ENCODE measurements at regions not wholly inside any gene's neighbourhood (a gene's known extent, or its start where the extent isn't known, plus 50 kb on each side); places are given as distances from the start of the nearest gene placed in this dataset.

DNA sequence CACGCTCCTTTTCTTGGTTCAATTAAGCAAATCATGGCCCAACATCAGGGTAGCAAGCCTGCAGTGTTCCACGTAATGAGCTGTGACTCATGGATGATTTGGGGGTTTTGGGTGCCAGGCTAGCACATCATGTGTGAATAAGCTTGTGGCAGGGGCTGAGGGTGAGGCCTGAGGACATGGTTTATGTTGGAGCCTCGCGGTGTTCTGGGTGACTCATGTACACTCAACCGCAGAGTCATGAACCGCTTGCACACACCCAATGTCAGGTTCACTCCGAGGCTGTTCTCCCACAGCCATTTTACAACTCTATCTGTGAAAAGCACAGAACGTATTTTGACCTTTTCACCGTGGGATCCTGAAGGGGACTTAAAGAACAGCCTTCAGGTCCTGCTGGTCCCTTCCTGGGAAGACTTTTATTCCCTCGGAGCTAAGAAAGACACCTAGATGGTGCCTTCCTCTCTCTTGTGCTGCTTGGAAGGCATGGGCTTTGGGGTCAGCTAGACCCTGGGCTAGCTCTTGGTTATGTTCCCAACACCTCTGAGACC is 139.9 kb upstream of the ZEB2 start:
- Mint-ChIP-seq H3K27me3 (ENCODE audit: insufficient read depth, low read depth, poor library complexity) (peaks cover 3% of the 10 kb centered on the region), H3K9me3 (no peaks in the 10 kb centered on the region), H3K27ac (no peak overlapping the region), H3K4me3 (no peak overlapping the region), H3K36me3 (ENCODE audit: low read depth) (no peaks in the 10 kb centered on the region), H3K4me1 (peaks cover 8% of the 10 kb centered on the region)
- H2AFZ ChIP-seq, result no peak overlapping the region
- no peaks in the 10 kb centered on the region for H3K36me3 ChIP-seq (ENCODE audit: insufficient read depth)
- H4K20me1 ChIP-seq (replicated peaks; ENCODE audit: insufficient read depth), result no peaks in the 10 kb centered on the region
- no peak for DNase-seq (ENCODE audit: low spot score)
- H3K9me2 ChIP-seq (ENCODE audit: insufficient read depth), result no peaks in the 10 kb centered on the region
- H3K27me3 ChIP-seq (ENCODE audit: insufficient read depth), result no peaks in the 10 kb centered on the region
- no peak overlapping the region for H3K4me3 ChIP-seq
- H3K4me2 ChIP-seq, result no peak overlapping the region
- TF ChIP-seq NANOG (IDR thresholded peaks at IDR 0.05; ENCODE audit: borderline replicate concordance) (no peak), CREB1 (CRISPR knock-in tag; IDR thresholded peaks at IDR 0.05; ENCODE audit: low read depth) (no peak), ZNF331 (CRISPR knock-in tag; IDR thresholded peaks at IDR 0.05; ENCODE audit: low read depth) (no peak), POLR2AphosphoS5 (IDR thresholded peaks at IDR 0.05; ENCODE audit: low read depth) (no peak), ZNF114 (CRISPR knock-in tag; IDR thresholded peaks at IDR 0.05) (no peak), EZH2phosphoT487 (IDR thresholded peaks at IDR 0.05; ENCODE audit: unreplicated experiment) (no peak), JUNB (IDR thresholded peaks at IDR 0.05; ENCODE audit: unreplicated experiment) (no peak), STAT1 (IDR thresholded peaks at IDR 0.05; ENCODE audit: unreplicated experiment) (no peak), EZH2 (IDR thresholded peaks at IDR 0.05; ENCODE audit: low read depth, unreplicated experiment) (no peak)
- TF ChIP-seq, protein P1, sequence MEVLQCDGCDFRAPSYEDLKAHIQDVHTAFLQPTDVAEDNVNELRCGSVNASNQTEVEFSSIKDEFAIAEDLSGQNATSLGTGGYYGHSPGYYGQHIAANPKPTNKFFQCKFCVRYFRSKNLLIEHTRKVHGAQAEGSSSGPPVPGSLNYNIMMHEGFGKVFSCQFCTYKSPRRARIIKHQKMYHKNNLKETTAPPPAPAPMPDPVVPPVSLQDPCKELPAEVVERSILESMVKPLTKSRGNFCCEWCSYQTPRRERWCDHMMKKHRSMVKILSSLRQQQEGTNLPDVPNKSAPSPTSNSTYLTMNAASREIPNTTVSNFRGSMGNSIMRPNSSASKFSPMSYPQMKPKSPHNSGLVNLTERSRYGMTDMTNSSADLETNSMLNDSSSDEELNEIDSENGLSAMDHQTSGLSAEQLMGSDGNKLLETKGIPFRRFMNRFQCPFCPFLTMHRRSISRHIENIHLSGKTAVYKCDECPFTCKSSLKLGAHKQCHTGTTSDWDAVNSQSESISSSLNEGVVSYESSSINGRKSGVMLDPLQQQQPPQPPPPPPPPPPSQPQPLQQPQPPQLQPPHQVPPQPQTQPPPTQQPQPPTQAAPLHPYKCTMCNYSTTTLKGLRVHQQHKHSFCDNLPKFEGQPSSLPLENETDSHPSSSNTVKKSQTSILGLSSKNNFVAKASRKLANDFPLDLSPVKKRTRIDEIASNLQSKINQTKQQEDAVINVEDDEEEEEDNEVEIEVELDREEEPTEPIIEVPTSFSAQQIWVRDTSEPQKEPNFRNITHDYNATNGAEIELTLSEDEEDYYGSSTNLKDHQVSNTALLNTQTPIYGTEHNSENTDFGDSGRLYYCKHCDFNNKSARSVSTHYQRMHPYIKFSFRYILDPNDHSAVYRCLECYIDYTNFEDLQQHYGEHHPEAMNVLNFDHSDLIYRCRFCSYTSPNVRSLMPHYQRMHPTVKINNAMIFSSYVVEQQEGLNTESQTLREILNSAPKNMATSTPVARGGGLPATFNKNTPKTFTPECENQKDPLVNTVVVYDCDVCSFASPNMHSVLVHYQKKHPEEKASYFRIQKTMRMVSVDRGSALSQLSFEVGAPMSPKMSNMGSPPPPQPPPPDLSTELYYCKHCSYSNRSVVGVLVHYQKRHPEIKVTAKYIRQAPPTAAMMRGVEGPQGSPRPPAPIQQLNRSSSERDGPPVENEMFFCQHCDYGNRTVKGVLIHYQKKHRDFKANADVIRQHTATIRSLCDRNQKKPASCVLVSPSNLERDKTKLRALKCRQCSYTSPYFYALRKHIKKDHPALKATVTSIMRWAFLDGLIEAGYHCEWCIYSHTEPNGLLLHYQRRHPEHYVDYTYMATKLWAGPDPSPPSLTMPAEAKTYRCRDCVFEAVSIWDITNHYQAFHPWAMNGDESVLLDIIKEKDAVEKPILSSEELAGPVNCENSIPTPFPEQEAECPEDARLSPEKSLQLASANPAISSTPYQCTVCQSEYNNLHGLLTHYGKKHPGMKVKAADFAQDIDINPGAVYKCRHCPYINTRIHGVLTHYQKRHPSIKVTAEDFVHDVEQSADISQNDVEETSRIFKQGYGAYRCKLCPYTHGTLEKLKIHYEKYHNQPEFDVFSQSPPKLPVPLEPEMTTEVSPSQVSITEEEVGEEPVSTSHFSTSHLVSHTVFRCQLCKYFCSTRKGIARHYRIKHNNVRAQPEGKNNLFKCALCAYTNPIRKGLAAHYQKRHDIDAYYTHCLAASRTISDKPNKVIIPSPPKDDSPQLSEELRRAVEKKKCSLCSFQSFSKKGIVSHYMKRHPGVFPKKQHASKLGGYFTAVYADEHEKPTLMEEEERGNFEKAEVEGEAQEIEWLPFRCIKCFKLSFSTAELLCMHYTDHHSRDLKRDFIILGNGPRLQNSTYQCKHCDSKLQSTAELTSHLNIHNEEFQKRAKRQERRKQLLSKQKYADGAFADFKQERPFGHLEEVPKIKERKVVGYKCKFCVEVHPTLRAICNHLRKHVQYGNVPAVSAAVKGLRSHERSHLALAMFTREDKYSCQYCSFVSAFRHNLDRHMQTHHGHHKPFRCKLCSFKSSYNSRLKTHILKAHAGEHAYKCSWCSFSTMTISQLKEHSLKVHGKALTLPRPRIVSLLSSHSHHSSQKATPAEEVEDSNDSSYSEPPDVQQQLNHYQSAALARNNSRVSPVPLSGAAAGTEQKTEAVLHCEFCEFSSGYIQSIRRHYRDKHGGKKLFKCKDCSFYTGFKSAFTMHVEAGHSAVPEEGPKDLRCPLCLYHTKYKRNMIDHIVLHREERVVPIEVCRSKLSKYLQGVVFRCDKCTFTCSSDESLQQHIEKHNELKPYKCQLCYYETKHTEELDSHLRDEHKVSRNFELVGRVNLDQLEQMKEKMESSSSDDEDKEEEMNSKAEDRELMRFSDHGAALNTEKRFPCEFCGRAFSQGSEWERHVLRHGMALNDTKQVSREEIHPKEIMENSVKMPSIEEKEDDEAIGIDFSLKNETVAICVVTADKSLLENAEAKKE (CRISPR knock-in tag; IDR thresholded peaks at IDR 0.05), result no peak
- TF ChIP-seq, protein P2, sequence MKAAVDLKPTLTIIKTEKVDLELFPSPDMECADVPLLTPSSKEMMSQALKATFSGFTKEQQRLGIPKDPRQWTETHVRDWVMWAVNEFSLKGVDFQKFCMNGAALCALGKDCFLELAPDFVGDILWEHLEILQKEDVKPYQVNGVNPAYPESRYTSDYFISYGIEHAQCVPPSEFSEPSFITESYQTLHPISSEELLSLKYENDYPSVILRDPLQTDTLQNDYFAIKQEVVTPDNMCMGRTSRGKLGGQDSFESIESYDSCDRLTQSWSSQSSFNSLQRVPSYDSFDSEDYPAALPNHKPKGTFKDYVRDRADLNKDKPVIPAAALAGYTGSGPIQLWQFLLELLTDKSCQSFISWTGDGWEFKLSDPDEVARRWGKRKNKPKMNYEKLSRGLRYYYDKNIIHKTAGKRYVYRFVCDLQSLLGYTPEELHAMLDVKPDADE (IDR thresholded peaks at IDR 0.05), result no peak
- TF ChIP-seq, protein P3, sequence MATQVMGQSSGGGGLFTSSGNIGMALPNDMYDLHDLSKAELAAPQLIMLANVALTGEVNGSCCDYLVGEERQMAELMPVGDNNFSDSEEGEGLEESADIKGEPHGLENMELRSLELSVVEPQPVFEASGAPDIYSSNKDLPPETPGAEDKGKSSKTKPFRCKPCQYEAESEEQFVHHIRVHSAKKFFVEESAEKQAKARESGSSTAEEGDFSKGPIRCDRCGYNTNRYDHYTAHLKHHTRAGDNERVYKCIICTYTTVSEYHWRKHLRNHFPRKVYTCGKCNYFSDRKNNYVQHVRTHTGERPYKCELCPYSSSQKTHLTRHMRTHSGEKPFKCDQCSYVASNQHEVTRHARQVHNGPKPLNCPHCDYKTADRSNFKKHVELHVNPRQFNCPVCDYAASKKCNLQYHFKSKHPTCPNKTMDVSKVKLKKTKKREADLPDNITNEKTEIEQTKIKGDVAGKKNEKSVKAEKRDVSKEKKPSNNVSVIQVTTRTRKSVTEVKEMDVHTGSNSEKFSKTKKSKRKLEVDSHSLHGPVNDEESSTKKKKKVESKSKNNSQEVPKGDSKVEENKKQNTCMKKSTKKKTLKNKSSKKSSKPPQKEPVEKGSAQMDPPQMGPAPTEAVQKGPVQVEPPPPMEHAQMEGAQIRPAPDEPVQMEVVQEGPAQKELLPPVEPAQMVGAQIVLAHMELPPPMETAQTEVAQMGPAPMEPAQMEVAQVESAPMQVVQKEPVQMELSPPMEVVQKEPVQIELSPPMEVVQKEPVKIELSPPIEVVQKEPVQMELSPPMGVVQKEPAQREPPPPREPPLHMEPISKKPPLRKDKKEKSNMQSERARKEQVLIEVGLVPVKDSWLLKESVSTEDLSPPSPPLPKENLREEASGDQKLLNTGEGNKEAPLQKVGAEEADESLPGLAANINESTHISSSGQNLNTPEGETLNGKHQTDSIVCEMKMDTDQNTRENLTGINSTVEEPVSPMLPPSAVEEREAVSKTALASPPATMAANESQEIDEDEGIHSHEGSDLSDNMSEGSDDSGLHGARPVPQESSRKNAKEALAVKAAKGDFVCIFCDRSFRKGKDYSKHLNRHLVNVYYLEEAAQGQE (IDR thresholded peaks at IDR 0.05; ENCODE audit: unreplicated experiment), result no peak
- TF ChIP-seq, protein P4, sequence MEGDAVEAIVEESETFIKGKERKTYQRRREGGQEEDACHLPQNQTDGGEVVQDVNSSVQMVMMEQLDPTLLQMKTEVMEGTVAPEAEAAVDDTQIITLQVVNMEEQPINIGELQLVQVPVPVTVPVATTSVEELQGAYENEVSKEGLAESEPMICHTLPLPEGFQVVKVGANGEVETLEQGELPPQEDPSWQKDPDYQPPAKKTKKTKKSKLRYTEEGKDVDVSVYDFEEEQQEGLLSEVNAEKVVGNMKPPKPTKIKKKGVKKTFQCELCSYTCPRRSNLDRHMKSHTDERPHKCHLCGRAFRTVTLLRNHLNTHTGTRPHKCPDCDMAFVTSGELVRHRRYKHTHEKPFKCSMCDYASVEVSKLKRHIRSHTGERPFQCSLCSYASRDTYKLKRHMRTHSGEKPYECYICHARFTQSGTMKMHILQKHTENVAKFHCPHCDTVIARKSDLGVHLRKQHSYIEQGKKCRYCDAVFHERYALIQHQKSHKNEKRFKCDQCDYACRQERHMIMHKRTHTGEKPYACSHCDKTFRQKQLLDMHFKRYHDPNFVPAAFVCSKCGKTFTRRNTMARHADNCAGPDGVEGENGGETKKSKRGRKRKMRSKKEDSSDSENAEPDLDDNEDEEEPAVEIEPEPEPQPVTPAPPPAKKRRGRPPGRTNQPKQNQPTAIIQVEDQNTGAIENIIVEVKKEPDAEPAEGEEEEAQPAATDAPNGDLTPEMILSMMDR (conservative IDR thresholded peaks at IDR 0.05; ENCODE audit: low read depth in 2 of 2), result no peak
- H3K27ac ChIP-seq (ENCODE audit: low read depth), result no peak overlapping the region
- no peaks in the 10 kb centered on the region for H3K79me2 ChIP-seq (replicated peaks; ENCODE audit: insufficient read depth)
- no peak for ATAC-seq
- no peaks in the 10 kb centered on the region for H3F3A ChIP-seq (replicated peaks; ENCODE audit: low read depth)
- H3K4me1 ChIP-seq (ENCODE audit: insufficient read depth), result peaks cover 3% of the 10 kb centered on the region

All from GM23338 (cell line).